ENCODE measurements at regions not wholly inside any gene's neighbourhood (a gene's known extent, or its start where the extent isn't known, plus 50 kb on each side); places are given as distances from the start of the nearest gene placed in this dataset.

- TF ChIP-seq CTCF (IDR thresholded peaks at IDR 0.05) (no peak), POLR2A (IDR thresholded peaks at IDR 0.05) (no peak)
Measured at GRCh38 chr12:67460388-67460787, 188.2 kb upstream of the DYRK2 start.

All from tibial nerve (tissue), 3 donors.